T-helper 1 cell treated with Interleukin-12 subunit alpha and Interleukin-12 subunit beta and Interleukin-4 antibody, amounts not matched to agents 30 μg/mL and 1 μg/mL, for 36 hours (primary cell): ENCODE measurements at regions not wholly inside any gene's neighbourhood (a gene's known extent, or its start where the extent isn't known, plus 50 kb on each side); places are given as distances from the start of the nearest gene placed in this dataset.

Source experiments
- H3K27ac Mint-ChIP-seq: one replicate; pipeline ENCODE4 v1.8.0; 2021; ENCODE audit warnings: mild to moderate bottlenecking, mixed read lengths
- H3K27me3 Mint-ChIP-seq: one replicate; pipeline ENCODE4 v1.8.0; 2021; ENCODE audit warnings: low read depth, mixed read lengths
- H3K36me3 Mint-ChIP-seq: one replicate; pipeline ENCODE4 v1.8.0; 2021; ENCODE audit warnings: low read depth, mixed read lengths
- H3K4me1 Mint-ChIP-seq: one replicate; pipeline ENCODE4 v1.8.0; 2021; ENCODE audit warnings: low read depth, mixed read lengths
- H3K4me3 Mint-ChIP-seq: one replicate; pipeline ENCODE4 v1.8.0; 2021; ENCODE audit warnings: mild to moderate bottlenecking, moderate library complexity, mixed read lengths
- H3K9me3 Mint-ChIP-seq: one replicate; pipeline ENCODE4 v1.8.0; 2021; ENCODE audit warnings: mixed read lengths

GRCh38 chrX:1911401-1912128 is 296.7 kb downstream of the ASMT start:
- Mint-ChIP-seq H3K4me3 (no peak overlapping the region), H3K27ac (no peak overlapping the region), H3K36me3 (no peaks in the 10 kb centered on the region), H3K4me1 (no peaks in the 10 kb centered on the region), H3K9me3 (peaks cover 8% of the 10 kb centered on the region), H3K27me3 (no peaks in the 10 kb centered on the region)

- H3K4me3 Mint-ChIP-seq, result no peak overlapping the region
- no peaks in the 10 kb centered on the region for H3K27me3 Mint-ChIP-seq
- no peaks in the 10 kb centered on the region for H3K36me3 Mint-ChIP-seq
- no peak overlapping the region for H3K27ac Mint-ChIP-seq
- no peaks in the 10 kb centered on the region for H3K4me1 Mint-ChIP-seq
- H3K9me3 Mint-ChIP-seq, result peaks cover 6% of the 10 kb centered on the region
Observed at GRCh38 chrX:1912193-1912592, 297.3 kb downstream of the ASMT start.

DNA sequence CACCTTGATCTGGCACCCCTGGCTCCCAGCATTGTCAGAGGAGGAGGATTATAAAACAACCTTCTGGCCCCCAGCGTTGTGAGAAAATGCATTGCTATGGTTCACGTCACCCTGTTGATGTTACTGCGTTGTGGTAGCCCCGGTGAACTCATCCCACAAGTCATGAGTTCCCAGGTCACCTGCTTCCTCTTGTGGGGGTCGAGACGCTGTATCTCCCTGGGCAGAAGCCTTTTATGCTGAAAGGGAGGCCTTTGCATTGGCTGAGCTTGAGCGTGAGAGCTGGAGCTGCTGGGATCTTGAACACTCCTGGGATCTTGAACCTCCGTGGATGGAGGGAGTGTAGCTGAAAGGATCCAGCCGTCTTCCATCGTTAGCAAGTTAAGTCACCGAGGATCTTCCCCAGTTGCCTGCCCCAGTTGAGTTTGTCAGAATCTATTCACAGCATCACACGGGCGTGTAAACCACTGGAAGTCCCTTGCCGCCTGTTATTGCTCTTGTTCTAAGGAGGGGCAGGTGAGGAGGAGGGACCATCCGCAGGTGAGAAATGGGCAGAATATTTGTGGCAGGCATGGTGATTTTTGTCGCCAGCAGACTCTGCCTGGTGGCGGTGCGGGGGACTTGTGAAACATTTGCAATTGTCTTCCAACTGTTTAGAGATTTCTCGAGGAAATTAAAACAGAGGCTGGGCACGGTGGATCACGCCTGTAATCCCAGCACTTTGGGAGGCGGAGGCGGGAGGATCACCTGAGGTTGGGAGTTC is 299.9 kb downstream of the ASMT start:
- H3K4me1 Mint-ChIP-seq, result no peaks in the 10 kb centered on the region
- no peak overlapping the region for H3K4me3 Mint-ChIP-seq
- peaks cover 3% of the 10 kb centered on the region for H3K9me3 Mint-ChIP-seq
- no peaks in the 10 kb centered on the region for H3K27me3 Mint-ChIP-seq
- no peak overlapping the region for H3K27ac Mint-ChIP-seq
- no peaks in the 10 kb centered on the region for H3K36me3 Mint-ChIP-seq

DNA sequence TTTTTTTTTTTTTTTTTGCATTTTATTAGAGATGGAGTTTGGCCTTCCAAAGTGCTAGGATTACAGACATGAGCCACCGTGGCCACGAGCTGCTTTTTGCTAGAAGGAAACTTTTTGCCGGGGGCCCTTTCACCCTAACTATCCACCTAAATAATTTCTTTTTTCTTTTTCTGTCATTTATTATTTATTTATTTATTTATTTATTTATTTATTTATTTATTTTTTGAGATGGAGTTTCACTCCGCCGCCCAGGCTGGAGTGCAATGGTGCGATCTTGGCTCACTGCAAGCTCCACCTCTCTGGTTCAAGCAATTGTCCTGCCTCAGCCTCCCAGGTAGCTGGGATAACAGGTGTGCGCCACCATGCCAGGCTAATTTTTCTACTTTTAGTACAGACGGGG is 303.9 kb downstream of the ASMT start:
- Mint-ChIP-seq H3K9me3 (peaks cover 3% of the 10 kb centered on the region), H3K4me1 (no peaks in the 10 kb centered on the region), H3K36me3 (no peaks in the 10 kb centered on the region), H3K4me3 (no peak overlapping the region), H3K27ac (no peak overlapping the region), H3K27me3 (no peaks in the 10 kb centered on the region)

GRCh38 chrX:1925053-1925481 is 310.2 kb downstream of the ASMT start:
- Mint-ChIP-seq H3K4me1 (no peaks in the 10 kb centered on the region), H3K27me3 (peaks cover 6% of the 10 kb centered on the region), H3K4me3 (no peak overlapping the region), H3K9me3 (peaks cover 5% of the 10 kb centered on the region), H3K27ac (no peak overlapping the region), H3K36me3 (no peaks in the 10 kb centered on the region)

DNA sequence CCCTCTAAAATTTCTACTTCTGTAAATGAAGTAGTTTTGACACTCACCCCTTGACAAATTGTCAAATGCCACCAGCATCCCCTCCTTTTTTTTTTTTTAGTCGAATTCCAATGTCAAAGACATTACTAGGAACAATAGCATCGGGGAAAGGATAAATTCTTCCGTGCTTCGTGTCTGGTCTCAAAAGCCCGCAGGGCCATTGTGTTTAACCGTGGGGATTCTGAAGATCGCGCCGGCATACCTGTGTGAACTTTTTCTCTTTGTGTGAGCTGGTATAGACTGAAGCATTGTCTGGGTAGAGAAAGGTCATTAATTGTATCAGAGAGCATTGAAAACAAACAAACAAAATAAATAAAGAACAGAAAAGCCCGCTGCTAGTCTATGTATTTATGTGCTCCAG is 313.9 kb downstream of the ASMT start:
- Mint-ChIP-seq H3K27ac (no peak overlapping the region), H3K27me3 (peaks cover 6% of the 10 kb centered on the region), H3K4me1 (no peaks in the 10 kb centered on the region), H3K9me3 (peaks cover 8% of the 10 kb centered on the region), H3K36me3 (no peaks in the 10 kb centered on the region), H3K4me3 (no peak overlapping the region)

- Mint-ChIP-seq H3K9me3 (peaks cover 3% of the 10 kb centered on the region), H3K4me1 (no peaks in the 10 kb centered on the region), H3K27ac (no peak overlapping the region), H3K4me3 (no peak overlapping the region), H3K36me3 (no peaks in the 10 kb centered on the region), H3K27me3 (no peaks in the 10 kb centered on the region)
Observed at GRCh38 chrX:1932231-1932630, 317.4 kb downstream of the ASMT start.

DNA sequence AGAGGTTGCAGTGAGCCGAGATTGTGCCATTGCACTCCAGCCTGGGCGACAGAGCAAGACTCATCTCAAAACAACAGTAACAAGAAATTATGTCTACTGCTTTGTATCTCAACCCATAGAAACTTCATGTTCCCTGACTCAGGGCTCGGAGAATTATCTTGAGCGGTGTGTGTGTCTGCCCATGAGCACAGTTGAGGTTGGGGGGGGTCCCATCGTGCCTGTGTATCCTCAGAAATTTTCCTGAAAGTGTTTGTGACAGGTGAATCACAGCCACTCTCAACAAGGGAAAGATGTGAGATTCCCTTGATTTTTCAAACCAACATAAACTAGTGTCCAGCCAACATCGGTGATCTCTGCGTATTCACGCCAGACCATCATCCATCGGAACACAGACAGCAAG is 319.1 kb downstream of the ASMT start:
- no peaks in the 10 kb centered on the region for H3K4me1 Mint-ChIP-seq
- no peak overlapping the region for H3K4me3 Mint-ChIP-seq
- peaks cover 11% of the 10 kb centered on the region for H3K9me3 Mint-ChIP-seq
- H3K27me3 Mint-ChIP-seq, result no peaks in the 10 kb centered on the region
- no peak overlapping the region for H3K27ac Mint-ChIP-seq
- H3K36me3 Mint-ChIP-seq, result no peaks in the 10 kb centered on the region

- Mint-ChIP-seq H3K4me1 (no peaks in the 10 kb centered on the region), H3K4me3 (no peak overlapping the region), H3K9me3 (peaks cover 21% of the 10 kb centered on the region), H3K36me3 (no peaks in the 10 kb centered on the region), H3K27me3 (no peaks in the 10 kb centered on the region), H3K27ac (no peak overlapping the region)
Observed at GRCh38 chrX:1935805-1936204, 320.9 kb downstream of the ASMT start.

DNA sequence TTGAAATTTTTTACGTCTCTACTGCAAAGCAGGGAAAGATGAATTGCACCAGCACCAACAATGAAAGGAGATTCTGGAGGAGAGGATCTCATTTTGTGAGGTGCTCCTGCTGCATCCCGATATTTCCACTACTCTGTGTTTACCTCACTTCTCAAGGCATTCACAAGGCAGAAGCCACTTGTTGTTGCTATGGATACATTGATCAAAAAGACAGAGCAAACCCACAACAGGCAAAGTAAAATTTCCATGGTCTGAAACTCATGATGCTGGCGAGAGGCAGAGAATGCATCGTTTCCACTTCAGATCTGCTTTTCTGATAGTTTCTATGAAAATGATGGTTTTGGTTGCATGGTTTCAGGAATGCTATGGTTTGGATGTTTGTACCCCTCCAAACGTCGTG is 323.3 kb downstream of the ASMT start:
- H3K27me3 Mint-ChIP-seq, result no peaks in the 10 kb centered on the region
- no peak overlapping the region for H3K4me3 Mint-ChIP-seq
- H3K4me1 Mint-ChIP-seq, result no peaks in the 10 kb centered on the region
- H3K9me3 Mint-ChIP-seq, result peaks cover 23% of the 10 kb centered on the region
- no peak overlapping the region for H3K27ac Mint-ChIP-seq
- no peaks in the 10 kb centered on the region for H3K36me3 Mint-ChIP-seq

- Mint-ChIP-seq H3K27me3 (no peaks in the 10 kb centered on the region), H3K27ac (no peak overlapping the region), H3K36me3 (no peaks in the 10 kb centered on the region), H3K9me3 (peaks cover 23% of the 10 kb centered on the region), H3K4me1 (no peaks in the 10 kb centered on the region), H3K4me3 (no peak overlapping the region)
Observed at GRCh38 chrX:1941321-1941720, 326.5 kb downstream of the ASMT start.

DNA sequence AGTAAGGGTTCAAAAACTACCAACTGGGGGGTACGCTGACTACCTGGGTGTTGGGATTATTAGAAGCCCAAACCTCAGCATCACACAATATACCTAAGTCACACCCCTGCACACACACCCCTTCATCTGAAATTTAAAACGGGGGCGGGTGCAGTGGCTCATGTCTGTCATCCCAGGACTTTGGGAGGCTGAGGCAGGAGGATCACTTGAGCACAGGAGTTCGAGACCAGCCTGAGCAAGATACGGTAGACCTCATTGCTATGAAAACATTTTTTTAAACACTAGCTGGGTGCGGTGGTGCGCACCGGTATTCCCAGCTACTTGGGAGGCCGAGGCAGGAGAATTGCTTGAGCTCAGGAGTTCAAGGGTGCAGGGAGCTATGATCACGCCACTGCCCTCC is 331.0 kb downstream of the ASMT start:
- H3K27ac Mint-ChIP-seq, result no peak overlapping the region
- no peaks in the 10 kb centered on the region for H3K36me3 Mint-ChIP-seq
- no peaks in the 10 kb centered on the region for H3K4me1 Mint-ChIP-seq
- no peaks in the 10 kb centered on the region for H3K27me3 Mint-ChIP-seq
- peaks cover 5% of the 10 kb centered on the region for H3K9me3 Mint-ChIP-seq
- H3K4me3 Mint-ChIP-seq, result no peak overlapping the region

DNA sequence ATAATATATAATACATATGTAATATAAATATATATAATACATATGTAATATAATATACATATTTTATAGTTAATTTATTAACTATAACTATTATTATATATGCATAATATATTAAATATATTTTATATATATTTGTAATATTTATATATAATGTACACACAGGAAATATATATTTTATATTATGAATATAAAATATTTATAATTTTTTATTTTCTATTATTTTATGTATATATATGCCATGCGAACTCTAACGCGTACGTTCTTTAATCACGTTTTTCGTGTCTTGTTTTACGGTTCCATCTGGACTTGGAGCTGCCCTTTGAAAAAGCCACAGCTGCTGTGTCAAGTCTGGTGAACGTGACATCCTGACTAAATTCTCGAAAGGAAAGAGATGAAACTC is 332.1 kb downstream of the ASMT start:
- H3K4me1 Mint-ChIP-seq, result no peaks in the 10 kb centered on the region
- H3K9me3 Mint-ChIP-seq, result no peaks in the 10 kb centered on the region
- no peaks in the 10 kb centered on the region for H3K36me3 Mint-ChIP-seq
- no peak overlapping the region for H3K27ac Mint-ChIP-seq
- no peaks in the 10 kb centered on the region for H3K27me3 Mint-ChIP-seq
- no peak overlapping the region for H3K4me3 Mint-ChIP-seq
